ENCODE measurements at regions not wholly inside any gene's neighbourhood (a gene's known extent, or its start where the extent isn't known, plus 50 kb on each side); places are given as distances from the start of the nearest gene placed in this dataset.

DNA sequence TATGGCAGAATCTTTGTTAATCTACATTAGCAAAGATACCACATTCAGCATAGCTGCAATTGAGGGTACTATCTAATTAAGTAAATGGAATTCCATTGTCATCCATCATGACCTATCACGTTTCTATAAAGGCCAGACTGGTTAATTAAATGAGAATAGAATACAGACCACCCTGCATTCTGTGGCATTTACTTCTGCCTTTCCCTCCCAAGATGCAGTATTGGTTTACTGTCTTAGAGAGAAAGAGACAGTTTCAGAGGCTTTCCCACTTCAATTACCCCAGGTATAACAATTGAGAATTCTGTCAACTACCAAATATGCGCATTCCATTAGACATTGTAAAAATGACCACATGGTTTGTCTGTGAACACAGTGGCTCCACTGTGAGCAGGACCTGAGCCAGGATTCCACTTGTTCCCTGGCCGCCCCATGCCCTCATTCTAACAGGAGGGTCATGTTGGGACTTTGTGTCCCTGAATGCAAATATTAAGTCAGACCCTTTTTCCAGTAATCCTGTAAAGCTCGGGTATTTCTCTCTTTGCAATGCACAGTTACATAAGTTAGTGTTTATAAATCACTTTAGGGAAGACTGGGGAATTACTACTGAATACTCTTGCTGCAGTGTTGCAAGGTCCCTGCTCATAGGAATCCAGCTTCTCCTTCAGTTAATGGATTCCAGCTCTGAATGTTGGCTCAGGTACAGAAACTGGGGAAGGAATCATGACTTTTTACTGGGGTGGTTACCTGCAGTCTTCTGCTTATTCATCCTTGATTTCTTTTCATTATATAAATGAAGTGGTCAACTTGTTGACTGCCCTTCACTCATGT lies 261.0 kb downstream of the PDGFC start:
- no peaks in the 10 kb centered on the region for H3K36me3 ChIP-seq (ENCODE audit: insufficient read depth, low read depth, low read length)
- no peak overlapping the region for H3K9ac ChIP-seq (ENCODE audit: low read depth, low read length)
- no peaks in the 10 kb centered on the region for H3K4me1 ChIP-seq (ENCODE audit: insufficient read depth, low read length)

DNA sequence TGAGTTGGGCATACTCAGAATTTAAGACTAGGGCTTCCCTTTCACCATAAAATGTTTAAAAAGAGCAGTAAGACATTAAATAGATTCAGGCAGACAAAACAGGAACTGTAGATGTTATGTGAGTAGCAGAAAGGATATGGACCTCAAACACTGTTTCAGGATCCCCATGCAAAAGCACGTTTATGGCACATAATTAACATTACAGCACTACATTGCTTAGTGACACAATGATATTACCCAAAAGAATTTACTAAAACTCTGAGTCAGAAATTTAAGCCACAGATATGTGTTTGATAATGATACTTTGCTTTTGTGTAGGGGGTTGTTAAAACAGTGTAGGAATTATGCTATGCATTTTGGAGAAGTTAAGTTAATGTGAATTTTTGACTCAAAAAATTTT lies 266.3 kb downstream of the PDGFC start:
- Histone ChIP-seq H3K4me1 (ENCODE audit: insufficient read depth, low read length) (no peaks in the 10 kb centered on the region), H3K9me3 (ENCODE audit: insufficient read depth, low read depth, low read length) (no peaks in the 10 kb centered on the region), H3K9ac (ENCODE audit: low read depth, low read length) (no peak overlapping the region), H3K36me3 (ENCODE audit: insufficient read depth, low read depth, low read length) (no peaks in the 10 kb centered on the region), H3K4me3 (ENCODE audit: low read length) (no peak overlapping the region), H3K27ac (ENCODE audit: low read length) (no peak overlapping the region), H3K27me3 (ENCODE audit: insufficient read depth, low read length) (no peaks in the 10 kb centered on the region)

More for the DNA sequence above, 261.0 kb downstream of the PDGFC start:
- H3K27me3 ChIP-seq (ENCODE audit: insufficient read depth, low read length), result no peaks in the 10 kb centered on the region
- H3K9me3 ChIP-seq (ENCODE audit: insufficient read depth, low read depth, low read length), result no peaks in the 10 kb centered on the region
- no peak overlapping the region for H3K27ac ChIP-seq (ENCODE audit: low read length)
- H3K4me3 ChIP-seq (ENCODE audit: low read length), result no peak overlapping the region

DNA sequence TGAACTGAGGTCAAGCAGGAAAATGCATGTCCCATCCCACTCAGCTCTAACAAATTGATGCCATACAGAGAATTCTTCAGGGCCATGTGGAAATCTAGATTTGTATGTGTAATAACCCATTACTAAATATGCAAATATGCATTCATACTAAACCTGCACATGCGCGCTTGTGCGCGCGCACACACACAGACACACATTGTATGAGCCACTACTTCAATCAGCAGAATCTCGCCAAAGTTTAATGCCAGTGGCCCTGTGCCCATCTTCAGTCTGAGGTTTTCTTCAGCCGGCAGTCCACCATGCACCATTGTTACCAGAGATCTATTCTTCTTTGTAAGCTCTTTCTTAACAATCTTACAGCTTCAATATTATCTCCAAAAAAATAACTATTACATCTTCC lies 276.4 kb downstream of the PDGFC start:
- Histone ChIP-seq H3K9ac (ENCODE audit: low read depth, low read length) (no peak overlapping the region), H3K27ac (ENCODE audit: low read length) (no peak overlapping the region), H3K27me3 (ENCODE audit: insufficient read depth, low read length) (no peaks in the 10 kb centered on the region), H3K36me3 (ENCODE audit: insufficient read depth, low read depth, low read length) (no peaks in the 10 kb centered on the region), H3K9me3 (ENCODE audit: insufficient read depth, low read depth, low read length) (no peaks in the 10 kb centered on the region), H3K4me3 (ENCODE audit: low read length) (no peak overlapping the region), H3K4me1 (ENCODE audit: insufficient read depth, low read length) (no peaks in the 10 kb centered on the region)

DNA sequence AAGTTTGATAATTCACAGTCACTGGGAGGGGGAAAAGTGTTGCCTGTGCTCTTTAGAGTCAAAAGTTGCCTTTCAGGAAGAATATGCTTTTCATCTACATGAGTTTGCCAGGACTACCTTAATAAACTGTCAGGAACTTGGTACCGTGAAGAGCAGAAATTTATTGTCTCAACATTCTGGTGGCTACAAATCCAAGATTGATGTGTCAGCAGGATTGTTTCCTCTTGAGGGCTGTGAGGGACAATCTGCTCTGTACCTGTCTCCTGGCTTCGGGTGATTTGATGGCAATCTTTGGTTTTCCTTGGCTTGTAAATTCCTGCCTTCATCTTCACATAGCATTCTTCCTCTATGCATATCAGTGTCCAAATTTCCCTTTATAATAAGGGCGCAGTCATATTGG lies 277.2 kb downstream of the PDGFC start:
- Histone ChIP-seq H3K4me1 (ENCODE audit: insufficient read depth, low read length) (no peaks in the 10 kb centered on the region), H3K27ac (ENCODE audit: low read length) (no peak overlapping the region), H3K36me3 (ENCODE audit: insufficient read depth, low read depth, low read length) (no peaks in the 10 kb centered on the region), H3K27me3 (ENCODE audit: insufficient read depth, low read length) (no peaks in the 10 kb centered on the region), H3K9ac (ENCODE audit: low read depth, low read length) (no peak overlapping the region), H3K4me3 (ENCODE audit: low read length) (no peak overlapping the region), H3K9me3 (ENCODE audit: insufficient read depth, low read depth, low read length) (no peaks in the 10 kb centered on the region)

DNA sequence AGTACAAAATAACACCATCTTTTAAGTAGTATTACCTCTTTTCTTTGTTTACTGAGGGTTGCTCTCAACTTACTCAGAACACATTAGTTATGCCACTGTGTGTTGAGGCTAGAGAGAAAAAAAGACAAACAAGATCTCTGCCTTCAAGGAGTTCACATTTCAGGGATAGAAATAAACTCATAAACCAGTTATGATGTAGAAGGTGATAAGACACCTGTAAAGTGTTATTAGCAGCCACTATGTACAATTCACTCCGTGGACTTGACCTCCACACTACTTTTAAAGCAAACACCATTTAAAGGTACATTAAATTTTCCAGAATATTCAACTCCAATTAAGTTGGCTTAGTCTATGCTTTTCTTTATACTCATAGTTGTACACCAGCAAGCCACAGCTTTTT lies 278.0 kb downstream of the PDGFC start:
- H3K27me3 ChIP-seq (ENCODE audit: insufficient read depth, low read length), result no peaks in the 10 kb centered on the region
- H3K9me3 ChIP-seq (ENCODE audit: insufficient read depth, low read depth, low read length), result no peaks in the 10 kb centered on the region
- H3K4me3 ChIP-seq (ENCODE audit: low read length), result no peak overlapping the region
- H3K27ac ChIP-seq (ENCODE audit: low read length), result no peak overlapping the region
- H3K4me1 ChIP-seq (ENCODE audit: insufficient read depth, low read length), result no peaks in the 10 kb centered on the region
- H3K36me3 ChIP-seq (ENCODE audit: insufficient read depth, low read depth, low read length), result no peaks in the 10 kb centered on the region
- H3K9ac ChIP-seq (ENCODE audit: low read depth, low read length), result no peak overlapping the region

DNA sequence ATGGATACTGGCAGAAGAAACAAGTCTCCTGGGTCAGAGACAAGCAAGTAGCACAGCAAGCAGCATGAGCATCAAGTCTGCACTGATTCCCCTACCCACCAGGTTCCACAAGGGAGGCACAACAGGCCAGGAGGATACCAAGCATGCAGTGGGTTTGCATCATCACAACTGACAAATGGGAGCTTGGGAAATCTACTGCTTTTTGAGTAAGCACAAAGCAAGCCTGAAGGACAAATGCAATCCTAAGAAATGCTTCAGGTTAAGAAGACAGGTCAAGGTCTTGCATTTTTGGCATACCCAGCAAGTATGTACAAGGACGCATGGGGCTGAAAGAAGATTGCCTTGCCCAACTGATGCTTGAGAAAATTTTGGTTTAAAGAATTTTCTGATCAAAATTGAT lies 279.6 kb downstream of the PDGFC start:
- Histone ChIP-seq H3K9ac (ENCODE audit: low read depth, low read length) (no peak overlapping the region), H3K27me3 (ENCODE audit: insufficient read depth, low read length) (no peaks in the 10 kb centered on the region), H3K9me3 (ENCODE audit: insufficient read depth, low read depth, low read length) (no peaks in the 10 kb centered on the region), H3K4me3 (ENCODE audit: low read length) (no peak overlapping the region), H3K4me1 (ENCODE audit: insufficient read depth, low read length) (no peaks in the 10 kb centered on the region), H3K36me3 (ENCODE audit: insufficient read depth, low read depth, low read length) (no peaks in the 10 kb centered on the region), H3K27ac (ENCODE audit: low read length) (no peak overlapping the region)

DNA sequence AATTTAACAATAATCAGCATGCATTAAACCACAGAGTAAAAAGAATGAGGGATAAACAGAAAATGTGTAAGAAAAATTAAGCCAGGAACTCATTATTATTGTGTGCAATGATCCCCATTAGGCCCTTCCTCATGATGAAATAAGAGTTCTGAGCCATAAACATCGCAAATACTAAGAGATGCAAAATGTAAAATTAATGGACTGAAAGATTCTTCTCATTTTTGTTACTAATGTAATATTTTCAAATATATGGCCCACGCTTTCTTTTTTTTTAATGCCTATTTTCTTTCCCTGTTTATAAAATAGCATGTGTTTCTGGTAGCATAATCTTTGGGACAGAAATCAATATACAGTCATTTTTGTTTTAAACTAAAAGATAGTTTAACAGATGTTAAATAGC lies 281.0 kb downstream of the PDGFC start:
- Histone ChIP-seq H3K36me3 (ENCODE audit: insufficient read depth, low read depth, low read length) (no peaks in the 10 kb centered on the region), H3K27me3 (ENCODE audit: insufficient read depth, low read length) (no peaks in the 10 kb centered on the region), H3K9ac (ENCODE audit: low read depth, low read length) (no peak overlapping the region), H3K9me3 (ENCODE audit: insufficient read depth, low read depth, low read length) (no peaks in the 10 kb centered on the region), H3K4me3 (ENCODE audit: low read length) (no peak overlapping the region), H3K4me1 (ENCODE audit: insufficient read depth, low read length) (no peaks in the 10 kb centered on the region), H3K27ac (ENCODE audit: low read length) (no peak overlapping the region)

DNA sequence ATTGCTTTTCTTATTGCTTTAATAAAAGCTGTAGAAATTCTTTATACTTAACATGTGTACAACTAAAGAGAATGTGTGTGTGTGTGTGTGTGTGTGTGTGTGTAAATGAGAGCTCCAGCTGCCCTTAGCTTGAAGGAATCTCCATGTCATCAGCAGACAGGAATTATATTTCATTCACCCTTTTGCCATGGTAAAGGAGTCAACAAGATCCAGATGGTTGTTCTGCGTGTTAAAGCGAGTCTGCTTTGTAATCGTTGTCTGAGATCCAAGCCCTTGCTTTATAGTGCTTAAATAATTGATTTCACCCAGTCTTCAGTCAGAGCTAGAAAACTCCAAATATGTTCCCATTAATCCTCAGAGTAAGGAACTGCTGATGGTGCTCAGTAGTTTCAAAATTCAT lies 285.5 kb downstream of the PDGFC start:
- Histone ChIP-seq H3K27ac (ENCODE audit: low read length) (no peak overlapping the region), H3K9me3 (ENCODE audit: insufficient read depth, low read depth, low read length) (no peaks in the 10 kb centered on the region), H3K4me3 (ENCODE audit: low read length) (no peak overlapping the region), H3K27me3 (ENCODE audit: insufficient read depth, low read length) (no peaks in the 10 kb centered on the region), H3K36me3 (ENCODE audit: insufficient read depth, low read depth, low read length) (no peaks in the 10 kb centered on the region), H3K9ac (ENCODE audit: low read depth, low read length) (peak overlapping the region; percentile 27; the same call in 1 of the 2 replicates), H3K4me1 (ENCODE audit: insufficient read depth, low read length) (no peaks in the 10 kb centered on the region)

DNA sequence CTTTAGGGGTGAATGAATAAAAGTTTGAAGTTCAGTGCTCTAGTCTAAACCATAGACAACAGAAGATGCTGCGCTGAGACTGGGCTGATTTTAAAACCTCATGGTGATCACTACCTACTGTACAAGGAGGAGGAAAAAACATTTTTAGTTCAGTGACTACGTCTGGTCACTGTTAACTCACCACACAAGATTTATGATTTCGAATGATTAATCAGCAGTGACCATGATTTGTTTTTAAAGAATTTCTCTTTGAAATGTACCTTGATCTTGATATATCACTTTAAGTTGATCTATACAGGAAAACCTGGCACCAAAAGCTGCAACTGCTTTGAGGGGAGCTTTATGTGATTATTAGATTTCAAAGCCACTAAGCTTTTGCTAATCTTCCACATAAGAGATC lies 286.3 kb downstream of the PDGFC start:
- no peak overlapping the region for H3K9ac ChIP-seq (ENCODE audit: low read depth, low read length)
- H3K27me3 ChIP-seq (ENCODE audit: insufficient read depth, low read length), result no peaks in the 10 kb centered on the region
- no peaks in the 10 kb centered on the region for H3K9me3 ChIP-seq (ENCODE audit: insufficient read depth, low read depth, low read length)
- no peaks in the 10 kb centered on the region for H3K4me1 ChIP-seq (ENCODE audit: insufficient read depth, low read length)
- H3K27ac ChIP-seq (ENCODE audit: low read length), result no peak overlapping the region
- no peaks in the 10 kb centered on the region for H3K36me3 ChIP-seq (ENCODE audit: insufficient read depth, low read depth, low read length)
- H3K4me3 ChIP-seq (ENCODE audit: low read length), result no peak overlapping the region

DNA sequence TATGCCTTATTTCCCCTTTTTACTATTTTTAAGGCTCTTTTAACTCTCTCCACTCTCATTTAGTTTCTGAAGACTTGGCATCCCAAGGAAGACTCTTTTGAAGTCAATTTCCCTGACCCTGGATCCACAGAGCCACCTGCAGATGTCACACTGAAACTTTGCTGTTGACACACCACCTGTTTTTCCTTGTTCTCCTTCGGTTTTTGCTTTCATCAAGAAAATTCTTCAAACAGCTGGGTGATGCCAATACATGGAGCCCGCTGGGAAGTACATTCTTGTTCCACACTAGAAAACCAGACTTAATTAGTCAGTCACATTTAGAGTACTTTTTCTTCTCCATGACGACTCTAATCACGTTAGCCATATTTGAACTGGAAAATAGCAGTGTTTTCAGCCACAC lies 293.9 kb downstream of the PDGFC start:
- H3K27me3 ChIP-seq (ENCODE audit: insufficient read depth, low read length), result no peaks in the 10 kb centered on the region
- no peak overlapping the region for H3K9ac ChIP-seq (ENCODE audit: low read depth, low read length)
- H3K27ac ChIP-seq (ENCODE audit: low read length), result no peak overlapping the region
- H3K9me3 ChIP-seq (ENCODE audit: insufficient read depth, low read depth, low read length), result no peaks in the 10 kb centered on the region
- H3K4me1 ChIP-seq (ENCODE audit: insufficient read depth, low read length), result peaks cover 4% of the 10 kb centered on the region
- H3K4me3 ChIP-seq (ENCODE audit: low read length), result no peak overlapping the region
- H3K36me3 ChIP-seq (ENCODE audit: insufficient read depth, low read depth, low read length), result no peaks in the 10 kb centered on the region

DNA sequence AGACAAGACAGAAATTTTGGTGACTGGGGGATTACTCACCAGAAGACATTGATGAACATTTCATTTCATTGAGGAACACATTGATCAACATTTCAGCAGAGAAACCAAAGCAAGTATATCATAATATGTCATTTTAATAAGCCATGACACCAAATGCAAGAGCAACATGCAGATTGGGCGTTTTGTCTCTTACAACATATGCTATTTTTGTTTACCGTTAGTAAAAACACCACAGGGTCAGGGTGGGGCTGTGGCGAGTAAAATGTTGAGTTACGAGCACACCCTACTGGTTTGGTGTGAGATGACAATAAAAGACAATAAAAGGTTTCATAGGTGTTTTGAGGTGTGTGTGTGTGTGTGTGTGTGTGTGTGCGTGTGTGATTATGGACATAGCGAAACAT lies 294.5 kb downstream of the PDGFC start:
- Histone ChIP-seq H3K36me3 (ENCODE audit: insufficient read depth, low read depth, low read length) (no peaks in the 10 kb centered on the region), H3K27me3 (ENCODE audit: insufficient read depth, low read length) (no peaks in the 10 kb centered on the region), H3K9me3 (ENCODE audit: insufficient read depth, low read depth, low read length) (no peaks in the 10 kb centered on the region), H3K27ac (ENCODE audit: low read length) (no peak overlapping the region), H3K4me1 (ENCODE audit: insufficient read depth, low read length) (peaks cover 7% of the 10 kb centered on the region), H3K9ac (ENCODE audit: low read depth, low read length) (no peak overlapping the region), H3K4me3 (ENCODE audit: low read length) (no peak overlapping the region)

DNA sequence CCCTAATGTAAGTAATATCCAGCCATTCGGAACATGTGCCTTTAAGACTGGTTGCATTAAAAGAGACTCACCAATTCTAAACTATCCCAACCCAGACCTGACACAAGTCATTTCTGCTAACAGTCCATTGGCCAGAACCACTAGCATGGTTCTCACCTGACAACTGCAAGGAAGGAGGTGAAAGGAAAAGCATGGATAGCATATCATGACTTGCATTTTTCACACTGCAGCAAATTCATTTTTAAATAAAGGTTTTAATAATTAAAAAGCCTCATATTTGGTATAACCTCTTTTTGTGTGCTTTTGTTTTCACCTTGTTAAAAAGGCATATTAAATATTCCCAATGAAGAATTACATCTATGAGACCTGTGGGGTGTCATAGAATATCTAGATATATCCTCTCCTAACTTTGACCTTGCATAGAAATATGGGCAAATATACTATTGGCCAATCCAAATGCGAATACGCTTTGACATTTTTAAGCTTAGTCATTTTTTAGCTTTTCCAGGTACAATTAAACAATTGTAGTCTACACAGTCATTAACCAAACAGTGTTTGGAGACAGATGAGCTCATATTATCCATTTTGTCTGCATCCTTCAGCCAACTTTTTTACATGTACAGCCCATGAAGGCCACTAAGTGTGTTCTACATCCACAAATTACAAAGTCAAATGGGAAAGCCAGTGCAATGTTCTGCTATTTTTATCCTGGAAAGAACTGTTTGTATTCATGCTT lies 295.3 kb downstream of the PDGFC start:
- Histone ChIP-seq H3K9ac (ENCODE audit: low read depth, low read length) (no peak overlapping the region), H3K36me3 (ENCODE audit: insufficient read depth, low read depth, low read length) (no peaks in the 10 kb centered on the region), H3K27ac (ENCODE audit: low read length) (no peak overlapping the region), H3K9me3 (ENCODE audit: insufficient read depth, low read depth, low read length) (no peaks in the 10 kb centered on the region), H3K27me3 (ENCODE audit: insufficient read depth, low read length) (no peaks in the 10 kb centered on the region), H3K4me1 (ENCODE audit: insufficient read depth, low read length) (peaks cover 7% of the 10 kb centered on the region), H3K4me3 (ENCODE audit: low read length) (no peak overlapping the region)
